Hindlimb muscle (tissue), 1 donor: ENCODE measurements at regions not wholly inside any gene's neighbourhood (a gene's known extent, or its start where the extent isn't known, plus 50 kb on each side); places are given as distances from the start of the nearest gene placed in this dataset.
A peak's percentile ranks its signal among the peaks of the same experiment; 100 is the strongest.

Source experiments
- DNase-seq: peaks from one replicate; pipeline ENCODE4 v3.0.0-alpha.2; 2013

GRCh38 chr4:138686106-138686835, 329.3 kb upstream of the NOCT start:
- no peak for DNase-seq

GRCh38 chr4:138685316-138685715, 330.3 kb upstream of the NOCT start:
- peak; percentile 71 for DNase-seq

- DNase-seq, result peak; percentile 86
Observed at GRCh38 chr4:138680989-138681604, 334.5 kb upstream of the NOCT start.

GRCh38 chr4:138680256-138680655, 335.3 kb upstream of the NOCT start:
- DNase-seq, result no peak

DNA sequence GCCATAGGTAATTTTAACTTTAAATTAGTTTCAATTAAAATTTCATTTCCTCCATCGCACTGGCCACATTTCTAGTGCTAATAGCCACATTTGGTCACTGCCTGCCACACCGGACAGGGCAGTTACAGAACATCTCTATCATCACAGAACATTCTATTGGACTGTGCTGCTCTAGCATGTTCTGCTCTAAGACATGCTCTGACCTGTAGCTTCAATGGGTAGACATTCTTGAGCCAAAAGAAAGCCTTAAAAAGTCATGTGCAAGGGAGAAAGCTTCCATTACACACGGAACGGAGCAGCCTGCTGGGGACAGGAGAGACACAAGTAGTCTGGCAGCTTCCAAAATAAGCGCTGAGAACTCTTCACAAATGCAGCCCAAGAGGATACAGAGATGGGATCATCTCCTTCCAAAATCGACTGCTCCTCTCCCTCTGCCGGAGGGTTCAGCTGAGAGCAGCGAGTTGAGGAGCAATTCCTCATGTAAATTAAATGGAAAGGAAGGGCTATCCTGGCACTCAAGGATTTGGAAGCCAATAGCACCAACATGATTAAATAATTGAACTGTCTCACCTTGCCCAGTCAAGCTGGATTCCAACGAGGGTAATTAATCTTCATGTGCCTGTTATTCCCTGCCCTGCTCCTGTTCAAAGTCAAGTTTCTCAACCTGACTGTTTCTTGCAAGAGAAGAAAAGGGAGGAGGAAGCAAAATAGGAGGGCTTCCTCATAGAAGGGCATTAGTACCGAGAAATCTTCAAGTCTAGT, 336.4 kb upstream of the NOCT start:
- no peak for DNase-seq

GRCh38 chr4:138677748-138678147, 337.8 kb upstream of the NOCT start:
- DNase-seq, result no peak

DNA sequence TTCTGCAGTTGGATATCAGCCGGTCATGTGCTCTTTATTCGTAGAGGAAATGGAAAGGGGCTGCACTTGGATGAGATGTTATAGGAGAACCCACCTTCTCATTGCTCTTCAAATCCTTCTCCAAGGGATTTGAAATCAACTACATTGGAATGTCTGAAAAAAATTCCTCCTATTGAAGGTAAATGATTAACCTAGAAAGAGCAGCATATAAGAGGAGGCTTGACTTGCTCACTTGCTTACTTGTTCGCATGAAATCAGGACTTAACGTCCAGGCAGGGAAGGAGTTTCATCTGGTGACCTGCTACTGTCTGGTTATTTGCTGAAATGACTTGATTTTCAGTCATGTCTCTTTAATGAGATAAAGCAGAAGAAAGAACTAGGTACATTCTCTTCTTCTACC, 338.4 kb upstream of the NOCT start:
- DNase-seq, result no peak

- no peak for DNase-seq
Observed at GRCh38 chr4:138675685-138676084, 339.9 kb upstream of the NOCT start.

DNA sequence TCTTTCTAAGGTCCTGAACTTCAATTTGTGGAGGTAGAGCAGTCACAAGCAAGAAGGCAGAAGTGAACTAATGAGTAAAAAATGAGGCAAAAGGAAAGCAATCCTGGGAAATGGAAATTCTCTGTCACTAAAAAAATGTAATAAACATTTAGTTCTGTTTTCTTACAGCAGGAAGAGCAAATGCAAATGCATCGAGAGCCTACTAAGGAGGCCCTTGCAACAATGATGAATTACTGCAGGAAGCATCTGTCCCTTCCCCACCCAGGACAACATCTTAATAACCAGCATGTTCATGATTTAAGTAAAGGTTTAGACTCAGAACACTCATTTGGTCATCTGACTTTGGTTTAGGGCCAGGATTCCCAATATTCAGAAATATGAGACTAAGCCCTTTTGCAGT, 341.4 kb upstream of the NOCT start:
- DNase-seq, result no peak

DNA sequence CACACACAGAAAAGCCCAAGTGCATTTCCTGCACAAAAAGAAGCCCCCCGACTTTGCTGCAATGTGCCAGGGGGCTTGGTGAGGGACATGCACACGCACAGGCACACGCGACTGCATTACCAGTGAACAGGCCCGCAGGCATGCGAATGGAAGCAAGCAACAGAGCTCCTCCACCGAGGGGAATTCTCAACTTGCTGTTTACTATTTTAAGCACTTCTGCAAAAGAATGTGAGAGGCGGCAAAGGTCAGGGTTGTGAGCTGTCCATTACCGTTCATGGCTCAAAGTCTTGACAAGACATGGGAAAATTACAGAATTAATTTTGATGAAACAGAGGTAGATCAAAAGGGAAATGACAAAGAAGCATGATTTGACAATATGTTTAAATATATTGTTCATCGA, 342.5 kb upstream of the NOCT start:
- no peak for DNase-seq

- no peak for DNase-seq
Observed at GRCh38 chr4:138672393-138672976, 343.1 kb upstream of the NOCT start.

GRCh38 chr4:138671606-138672084, 343.9 kb upstream of the NOCT start:
- no peak for DNase-seq

DNA sequence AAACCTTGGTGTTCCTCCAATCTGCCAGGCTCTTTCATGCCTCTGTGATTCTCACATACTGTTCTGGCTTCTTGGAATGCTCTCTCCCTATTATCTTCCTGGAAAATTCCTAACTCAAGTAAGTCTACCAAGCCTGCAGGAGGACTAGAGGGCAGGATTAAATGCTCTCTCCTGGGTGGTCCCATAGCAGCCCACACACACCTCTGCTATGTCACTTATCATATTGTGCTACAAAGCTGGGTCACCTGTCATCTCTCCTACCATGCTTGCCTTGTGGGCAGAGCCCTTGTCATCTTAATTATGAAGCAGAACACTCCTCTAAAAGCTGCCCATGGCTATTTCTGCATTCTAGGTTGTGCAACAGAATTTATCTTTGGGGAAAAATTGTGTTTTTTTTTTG, 344.5 kb upstream of the NOCT start:
- DNase-seq, result no peak

DNA sequence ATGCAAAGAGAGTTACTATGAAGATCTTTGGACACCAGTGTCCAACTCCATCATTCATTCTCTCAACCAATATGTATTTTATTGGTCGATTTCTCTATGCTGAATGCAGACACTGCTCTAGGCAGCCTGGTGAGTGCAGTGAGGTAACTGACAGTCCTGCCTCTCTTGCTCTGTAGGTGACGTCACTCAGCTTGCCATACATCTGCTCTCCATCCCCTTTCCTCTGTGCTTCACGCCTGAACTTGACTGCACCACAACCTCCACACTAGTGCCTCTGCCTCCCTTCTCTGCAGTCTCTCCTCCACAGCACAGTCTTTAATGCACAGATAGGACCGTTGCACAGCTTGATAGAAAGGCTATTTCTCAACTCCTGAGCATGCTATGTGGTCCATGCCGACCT, 344.9 kb upstream of the NOCT start:
- DNase-seq, result no peak

DNA sequence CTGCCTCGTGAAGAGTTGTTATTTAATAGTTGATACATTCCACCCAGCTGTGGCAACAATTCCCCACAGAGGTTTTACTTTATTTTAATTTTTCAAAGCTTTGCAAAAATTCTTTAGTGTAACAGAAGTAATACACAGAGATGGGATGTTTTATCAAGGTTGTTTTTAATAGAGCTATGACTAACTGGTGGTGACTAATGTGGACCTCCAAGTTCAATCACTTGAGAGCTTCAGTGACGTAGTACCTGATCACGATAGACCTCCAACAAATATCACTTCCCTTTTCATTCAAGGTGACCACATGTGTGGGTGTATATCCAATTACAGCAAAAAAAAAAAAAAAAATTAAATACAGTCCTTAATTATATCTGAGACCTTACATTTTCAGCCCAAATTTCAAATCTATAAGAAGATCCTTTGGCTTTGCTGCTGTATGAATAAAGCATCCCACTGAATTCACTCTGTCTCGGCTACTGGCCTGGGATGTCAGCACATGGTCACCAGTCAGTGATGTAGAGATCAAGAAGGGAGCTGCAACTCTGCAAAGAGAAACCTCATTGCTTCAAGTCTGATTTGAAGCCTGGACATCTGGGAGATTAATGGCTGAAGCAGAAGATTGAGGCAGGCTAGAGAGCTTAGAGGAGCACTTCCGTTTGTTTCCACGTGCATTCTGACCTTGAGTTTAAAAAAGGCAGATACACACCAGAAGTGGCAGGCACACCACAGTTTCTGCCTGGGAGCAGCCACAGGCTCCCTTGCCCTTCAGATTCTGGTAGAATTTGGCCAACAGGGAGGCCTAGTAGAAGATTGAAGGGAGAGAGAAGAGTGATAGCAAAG, 345.9 kb upstream of the NOCT start:
- no peak for DNase-seq

GRCh38 chr4:138668309-138668708, 347.3 kb upstream of the NOCT start:
- no peak for DNase-seq

DNA sequence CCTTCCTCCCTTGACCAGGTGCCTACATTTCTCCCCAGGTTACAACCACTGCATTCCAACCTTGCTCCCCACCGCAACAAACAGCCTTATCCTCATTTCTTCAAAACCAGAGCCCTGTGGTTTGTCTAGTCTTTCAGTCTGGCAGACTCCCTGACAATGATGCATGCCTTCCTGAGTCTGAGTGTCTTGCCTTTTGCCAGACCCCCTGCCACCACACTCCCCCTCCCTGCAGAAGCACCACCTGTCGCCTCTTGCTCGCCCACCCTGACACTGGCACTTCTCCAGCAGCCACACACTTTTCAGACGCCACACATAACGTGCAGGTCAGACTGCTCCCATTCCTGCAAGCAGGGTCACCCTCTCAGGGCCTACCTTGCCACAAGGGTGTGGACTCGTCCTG, 349.2 kb upstream of the NOCT start:
- DNase-seq, result no peak

GRCh38 chr4:138665851-138666250, 349.7 kb upstream of the NOCT start:
- DNase-seq, result no peak

- DNase-seq, result no peak
Observed at GRCh38 chr4:138663883-138664282, 351.7 kb upstream of the NOCT start.

DNA sequence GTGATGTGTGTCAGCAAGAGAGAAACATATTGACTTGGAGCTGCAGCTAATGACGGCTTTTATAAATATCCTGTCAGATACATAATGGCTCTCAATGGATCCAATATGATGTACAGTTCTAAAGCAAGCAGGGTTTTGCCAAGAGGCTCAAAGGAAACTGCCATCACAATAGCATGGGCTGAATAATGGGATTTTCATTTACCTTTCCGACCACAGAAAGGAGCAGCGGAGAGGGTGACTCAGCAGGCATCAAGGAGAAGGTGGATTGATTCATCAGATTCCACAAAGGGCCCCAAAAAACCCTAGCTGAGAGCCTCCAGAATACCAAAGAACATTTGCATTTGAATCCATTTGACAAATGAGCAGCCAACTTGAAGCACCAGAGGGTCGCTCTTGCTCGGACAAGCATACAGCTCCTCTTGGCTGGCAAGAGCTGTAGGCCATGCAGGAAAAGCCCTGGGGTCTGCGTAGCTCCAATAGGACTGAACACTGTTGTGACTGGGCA, 355.7 kb upstream of the NOCT start:
- no peak for DNase-seq

DNA sequence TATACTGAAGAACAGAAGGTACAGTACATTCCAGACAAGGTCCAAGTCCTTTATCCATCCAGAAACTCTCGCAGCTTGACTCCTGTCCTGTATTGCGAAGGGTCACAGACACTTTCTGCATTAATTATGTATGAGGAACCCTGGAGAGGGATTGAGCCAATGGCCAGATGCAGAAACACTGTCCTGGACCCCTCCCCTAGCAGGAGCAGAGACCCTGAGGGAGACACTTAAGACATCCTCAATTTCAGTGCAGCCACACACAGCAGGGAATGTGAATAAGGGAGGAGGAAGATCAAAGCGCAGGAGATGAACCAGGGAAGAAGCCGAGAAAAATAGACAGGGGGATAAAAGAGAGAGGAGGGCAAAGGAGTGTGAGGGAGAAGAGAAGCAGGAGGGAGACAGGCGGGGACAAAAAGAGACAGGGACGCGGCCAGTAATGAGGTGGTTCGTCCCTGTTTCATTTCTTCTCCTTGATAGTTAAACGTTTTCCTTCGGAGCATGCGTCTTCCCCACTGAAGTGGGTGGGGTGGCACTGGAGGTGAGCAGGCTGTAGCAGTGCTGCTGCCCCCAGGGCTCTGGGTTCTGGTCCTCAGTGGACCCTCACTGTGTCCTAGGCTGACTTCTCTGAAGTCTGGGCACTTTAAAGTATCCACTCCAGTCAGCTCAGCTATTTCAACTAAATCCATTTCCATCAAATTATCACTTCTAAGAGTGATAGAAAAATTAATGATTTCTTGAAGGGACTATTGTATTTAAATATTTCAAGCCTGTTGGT, 356.4 kb upstream of the NOCT start:
- no peak for DNase-seq
